ENCODE measurements at regions not wholly inside any gene's neighbourhood (a gene's known extent, or its start where the extent isn't known, plus 50 kb on each side); places are given as distances from the start of the nearest gene placed in this dataset.

- 95% methylated on average over 4 of the region's 8 CpGs for WGBS (ENCODE audit: insufficient coverage, low coverage, low lambda C conversion rate, missing lambda C conversion rate)
- no peak for TF ChIP-seq CTCF (IDR thresholded peaks at IDR 0.05)
- TF ChIP-seq POLR2A (IDR thresholded peaks at IDR 0.05): no peak
- intact Hi-C loops (cut with DNase I): no loop called here
Observed at GRCh38 chr7:22875470-22875869, 52.8 kb upstream of the TOMM7 start.

GRCh38 chr7:22874904-22875303 is 52.3 kb upstream of the TOMM7 start:
- H3K4me3 ChIP-seq: no peak overlapping the region
- H3K36me3 ChIP-seq: no peaks in the 10 kb centered on the region
- no peaks in the 10 kb centered on the region for H3K4me1 ChIP-seq
- intact Hi-C loops (cut with DNase I): no loop called here
- TF ChIP-seq POLR2A (IDR thresholded peaks at IDR 0.05) (no peak), CTCF (IDR thresholded peaks at IDR 0.05) (no peak)
- WGBS (ENCODE audit: insufficient coverage, low coverage, low lambda C conversion rate, missing lambda C conversion rate): 90% methylated on average over 4 of the region's 9 CpGs
- DNase-seq (no peak), ATAC-seq (no peak)
- H3K9me3 ChIP-seq: no peaks in the 10 kb centered on the region
- H3K27ac ChIP-seq: no peak overlapping the region
- H3K27me3 ChIP-seq: no peaks in the 10 kb centered on the region

More at GRCh38 chr7:22875470-22875869, 52.8 kb upstream of the TOMM7 start:
- no peak overlapping the region for H3K4me3 ChIP-seq
- H3K4me1 ChIP-seq: no peaks in the 10 kb centered on the region
- no peak overlapping the region for H3K27ac ChIP-seq
- H3K27me3 ChIP-seq: no peaks in the 10 kb centered on the region
- ATAC-seq: no peak
- no peaks in the 10 kb centered on the region for H3K9me3 ChIP-seq
- H3K36me3 ChIP-seq: no peaks in the 10 kb centered on the region
- DNase-seq: no peak
